Testis (tissue), 2 donors: ENCODE measurements at regions not wholly inside any gene's neighbourhood (a gene's known extent, or its start where the extent isn't known, plus 50 kb on each side); places are given as distances from the start of the nearest gene placed in this dataset.

Experiments used
- POLR2A ChIP-seq: fragments of 450-650 bp; IDR thresholded peaks from one replicate; pipeline ENCODE4 v1.6.1; 2017; ENCODE audit warnings: antibody characterized with exemption, mild to moderate bottlenecking, moderate library complexity
- TF ChIP-seq, protein P1 (sequence below), 3 experiments: fragments of 450-650 bp in 2 of 3; fragments of 200-600 bp in 1 of 3; sonication (generic) in 1 of 3; IDR thresholded peaks; one replicate each; pipeline ENCODE4 v1.5.1; 2016 to 2019; ENCODE audit warnings: antibody characterized with exemption in 3 of 3, mild to moderate bottlenecking in 2 of 3, moderate library complexity in 1 of 3

DNA sequence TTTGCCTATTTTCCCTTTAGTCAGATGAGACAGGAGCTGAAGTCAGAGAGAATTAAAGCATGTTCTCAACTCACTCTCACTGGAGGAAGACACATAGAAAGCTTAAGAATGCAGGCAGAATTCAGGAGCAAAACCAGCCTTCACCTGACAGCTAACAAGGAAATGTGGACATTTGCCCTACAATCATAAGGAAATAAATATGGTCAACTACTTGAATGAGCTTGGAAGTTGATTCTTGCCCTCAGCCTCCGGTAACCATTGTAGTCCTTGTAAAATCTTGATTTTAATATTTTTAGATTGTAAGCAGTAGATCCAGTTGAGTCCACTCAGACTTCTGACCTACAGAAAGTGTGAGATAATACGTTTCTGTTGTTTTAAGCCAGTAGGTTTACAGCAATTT is 752.5 kb upstream of the ZWINT start:
- TF ChIP-seq, protein P1, sequence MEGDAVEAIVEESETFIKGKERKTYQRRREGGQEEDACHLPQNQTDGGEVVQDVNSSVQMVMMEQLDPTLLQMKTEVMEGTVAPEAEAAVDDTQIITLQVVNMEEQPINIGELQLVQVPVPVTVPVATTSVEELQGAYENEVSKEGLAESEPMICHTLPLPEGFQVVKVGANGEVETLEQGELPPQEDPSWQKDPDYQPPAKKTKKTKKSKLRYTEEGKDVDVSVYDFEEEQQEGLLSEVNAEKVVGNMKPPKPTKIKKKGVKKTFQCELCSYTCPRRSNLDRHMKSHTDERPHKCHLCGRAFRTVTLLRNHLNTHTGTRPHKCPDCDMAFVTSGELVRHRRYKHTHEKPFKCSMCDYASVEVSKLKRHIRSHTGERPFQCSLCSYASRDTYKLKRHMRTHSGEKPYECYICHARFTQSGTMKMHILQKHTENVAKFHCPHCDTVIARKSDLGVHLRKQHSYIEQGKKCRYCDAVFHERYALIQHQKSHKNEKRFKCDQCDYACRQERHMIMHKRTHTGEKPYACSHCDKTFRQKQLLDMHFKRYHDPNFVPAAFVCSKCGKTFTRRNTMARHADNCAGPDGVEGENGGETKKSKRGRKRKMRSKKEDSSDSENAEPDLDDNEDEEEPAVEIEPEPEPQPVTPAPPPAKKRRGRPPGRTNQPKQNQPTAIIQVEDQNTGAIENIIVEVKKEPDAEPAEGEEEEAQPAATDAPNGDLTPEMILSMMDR (IDR thresholded peaks at IDR 0.05): no peak
- TF ChIP-seq POLR2A: no peak
